ENCODE measurements at regions not wholly inside any gene's neighbourhood (a gene's known extent, or its start where the extent isn't known, plus 50 kb on each side); places are given as distances from the start of the nearest gene placed in this dataset.
"Not testable (repeated sequence)": the region's sequence is repeated elsewhere in the genome, so short reads cannot be mapped to it uniquely, and the experiment has no call there.

- H3K27me3 ChIP-seq (ENCODE audit: control insufficient read depth, insufficient read depth, low read length): peaks cover 58% of the 10 kb centered on the region
- H3K9ac ChIP-seq (ENCODE audit: low read depth, low read length): no peak overlapping the region
- H3K4me2 ChIP-seq (ENCODE audit: low read length): no peak overlapping the region
- no peaks in the 10 kb centered on the region for H3K36me3 ChIP-seq (ENCODE audit: insufficient read depth, low read length)
- no peaks in the 10 kb centered on the region for H3K4me1 ChIP-seq (ENCODE audit: control insufficient read depth, insufficient read depth, low read length)
- H3K4me3 ChIP-seq (ENCODE audit: low read length): no peak overlapping the region
- H3K9me3 ChIP-seq (replicated peaks; ENCODE audit: low read length): no peaks in the 10 kb centered on the region
These were observed 469.0 kb upstream of the CDH4 start for GRCh38 chr20:60782959-60783625.

GRCh38 chr20:60785301-60785700 lies 466.8 kb upstream of the CDH4 start:
- no peak overlapping the region for H3K9ac ChIP-seq (ENCODE audit: low read depth, low read length)
- no peaks in the 10 kb centered on the region for H3K36me3 ChIP-seq (ENCODE audit: insufficient read depth, low read length)
- no peaks in the 10 kb centered on the region for H3K4me1 ChIP-seq (ENCODE audit: control insufficient read depth, insufficient read depth, low read length)
- H3K27me3 ChIP-seq (ENCODE audit: control insufficient read depth, insufficient read depth, low read length): peaks cover 61% of the 10 kb centered on the region
- H3K4me2 ChIP-seq (ENCODE audit: low read length): no peak overlapping the region
- H3K9me3 ChIP-seq (replicated peaks; ENCODE audit: low read length): no peaks in the 10 kb centered on the region
- no peak overlapping the region for H3K4me3 ChIP-seq (ENCODE audit: low read length)

- Histone ChIP-seq H3K4me1 (ENCODE audit: control insufficient read depth, insufficient read depth, low read length) (no peaks in the 10 kb centered on the region), H3K9me3 (replicated peaks; ENCODE audit: low read length) (no peaks in the 10 kb centered on the region), H3K9ac (ENCODE audit: low read depth, low read length) (no peak overlapping the region), H3K36me3 (ENCODE audit: insufficient read depth, low read length) (no peaks in the 10 kb centered on the region), H3K4me2 (ENCODE audit: low read length) (no peak overlapping the region), H3K27me3 (ENCODE audit: control insufficient read depth, insufficient read depth, low read length) (peaks cover 61% of the 10 kb centered on the region), H3K4me3 (ENCODE audit: low read length) (no peak overlapping the region)
These were observed 466.3 kb upstream of the CDH4 start for GRCh38 chr20:60785785-60786184.

- no peaks in the 10 kb centered on the region for H3K4me1 ChIP-seq (ENCODE audit: control insufficient read depth, insufficient read depth, low read length)
- H3K4me3 ChIP-seq (ENCODE audit: low read length): no peak overlapping the region
- peaks cover 66% of the 10 kb centered on the region for H3K27me3 ChIP-seq (ENCODE audit: control insufficient read depth, insufficient read depth, low read length)
- H3K9ac ChIP-seq (ENCODE audit: low read depth, low read length): no peak overlapping the region
- no peak overlapping the region for H3K4me2 ChIP-seq (ENCODE audit: low read length)
- H3K36me3 ChIP-seq (ENCODE audit: insufficient read depth, low read length): no peaks in the 10 kb centered on the region
- no peaks in the 10 kb centered on the region for H3K9me3 ChIP-seq (replicated peaks; ENCODE audit: low read length)
These were observed 465.3 kb upstream of the CDH4 start for GRCh38 chr20:60786686-60787217.

GRCh38 chr20:60787276-60787675 lies 464.8 kb upstream of the CDH4 start:
- Histone ChIP-seq H3K27me3 (ENCODE audit: control insufficient read depth, insufficient read depth, low read length) (peaks cover 66% of the 10 kb centered on the region), H3K4me3 (ENCODE audit: low read length) (no peak overlapping the region), H3K9me3 (replicated peaks; ENCODE audit: low read length) (no peaks in the 10 kb centered on the region), H3K4me2 (ENCODE audit: low read length) (no peak overlapping the region), H3K36me3 (ENCODE audit: insufficient read depth, low read length) (no peaks in the 10 kb centered on the region), H3K4me1 (ENCODE audit: control insufficient read depth, insufficient read depth, low read length) (no peaks in the 10 kb centered on the region), H3K9ac (ENCODE audit: low read depth, low read length) (no peak overlapping the region)

GRCh38 chr20:60788070-60788469 lies 464.0 kb upstream of the CDH4 start:
- Histone ChIP-seq H3K4me1 (ENCODE audit: control insufficient read depth, insufficient read depth, low read length) (no peaks in the 10 kb centered on the region), H3K36me3 (ENCODE audit: insufficient read depth, low read length) (no peaks in the 10 kb centered on the region), H3K4me3 (ENCODE audit: low read length) (no peak overlapping the region), H3K9ac (ENCODE audit: low read depth, low read length) (no peak overlapping the region), H3K9me3 (replicated peaks; ENCODE audit: low read length) (no peaks in the 10 kb centered on the region), H3K4me2 (ENCODE audit: low read length) (no peak overlapping the region), H3K27me3 (ENCODE audit: control insufficient read depth, insufficient read depth, low read length) (peaks cover 62% of the 10 kb centered on the region)

- peaks cover 56% of the 10 kb centered on the region for H3K27me3 ChIP-seq (ENCODE audit: control insufficient read depth, insufficient read depth, low read length)
- no peaks in the 10 kb centered on the region for H3K9me3 ChIP-seq (replicated peaks; ENCODE audit: low read length)
- no peak overlapping the region for H3K4me2 ChIP-seq (ENCODE audit: low read length)
- H3K4me3 ChIP-seq (ENCODE audit: low read length): no peak overlapping the region
- no peaks in the 10 kb centered on the region for H3K36me3 ChIP-seq (ENCODE audit: insufficient read depth, low read length)
- no peaks in the 10 kb centered on the region for H3K4me1 ChIP-seq (ENCODE audit: control insufficient read depth, insufficient read depth, low read length)
- no peak overlapping the region for H3K9ac ChIP-seq (ENCODE audit: low read depth, low read length)
These were observed 462.7 kb upstream of the CDH4 start for GRCh38 chr20:60789399-60789798.

- peaks cover 49% of the 10 kb centered on the region for H3K27me3 ChIP-seq (ENCODE audit: control insufficient read depth, insufficient read depth, low read length)
- H3K4me2 ChIP-seq (ENCODE audit: low read length); H3K4me1 ChIP-seq (ENCODE audit: control insufficient read depth, insufficient read depth, low read length); H3K9me3 ChIP-seq (replicated peaks; ENCODE audit: low read length); H3K36me3 ChIP-seq (ENCODE audit: insufficient read depth, low read length); H3K9ac ChIP-seq (ENCODE audit: low read depth, low read length); H3K4me3 ChIP-seq (ENCODE audit: low read length): not testable (repeated sequence)
These were observed 461.7 kb upstream of the CDH4 start for GRCh38 chr20:60790339-60790738.

GRCh38 chr20:60791823-60792222 lies 460.2 kb upstream of the CDH4 start:
- no peaks in the 10 kb centered on the region for H3K9me3 ChIP-seq (replicated peaks; ENCODE audit: low read length)
- no peak overlapping the region for H3K4me2 ChIP-seq (ENCODE audit: low read length)
- no peaks in the 10 kb centered on the region for H3K36me3 ChIP-seq (ENCODE audit: insufficient read depth, low read length)
- H3K27me3 ChIP-seq (ENCODE audit: control insufficient read depth, insufficient read depth, low read length): peaks cover 45% of the 10 kb centered on the region
- H3K4me1 ChIP-seq (ENCODE audit: control insufficient read depth, insufficient read depth, low read length): no peaks in the 10 kb centered on the region
- H3K4me3 ChIP-seq (ENCODE audit: low read length): no peak overlapping the region
- no peak overlapping the region for H3K9ac ChIP-seq (ENCODE audit: low read depth, low read length)

- Histone ChIP-seq H3K4me3 (ENCODE audit: low read length) (no peak overlapping the region), H3K9ac (ENCODE audit: low read depth, low read length) (no peak overlapping the region), H3K9me3 (replicated peaks; ENCODE audit: low read length) (no peaks in the 10 kb centered on the region), H3K36me3 (ENCODE audit: insufficient read depth, low read length) (no peaks in the 10 kb centered on the region), H3K4me1 (ENCODE audit: control insufficient read depth, insufficient read depth, low read length) (no peaks in the 10 kb centered on the region), H3K27me3 (ENCODE audit: control insufficient read depth, insufficient read depth, low read length) (peaks cover 47% of the 10 kb centered on the region), H3K4me2 (ENCODE audit: low read length) (no peak overlapping the region)
These were observed 459.1 kb upstream of the CDH4 start for GRCh38 chr20:60792941-60793340.

GRCh38 chr20:60794674-60795073 lies 457.4 kb upstream of the CDH4 start:
- H3K9me3 ChIP-seq (replicated peaks; ENCODE audit: low read length): no peaks in the 10 kb centered on the region
- H3K4me2 ChIP-seq (ENCODE audit: low read length): no peak overlapping the region
- no peaks in the 10 kb centered on the region for H3K36me3 ChIP-seq (ENCODE audit: insufficient read depth, low read length)
- no peak overlapping the region for H3K4me3 ChIP-seq (ENCODE audit: low read length)
- no peak overlapping the region for H3K9ac ChIP-seq (ENCODE audit: low read depth, low read length)
- no peaks in the 10 kb centered on the region for H3K4me1 ChIP-seq (ENCODE audit: control insufficient read depth, insufficient read depth, low read length)
- peaks cover 35% of the 10 kb centered on the region for H3K27me3 ChIP-seq (ENCODE audit: control insufficient read depth, insufficient read depth, low read length)

GRCh38 chr20:60795651-60796050 lies 456.4 kb upstream of the CDH4 start:
- Histone ChIP-seq H3K4me3 (ENCODE audit: low read length) (no peak overlapping the region), H3K9ac (ENCODE audit: low read depth, low read length) (no peak overlapping the region), H3K4me1 (ENCODE audit: control insufficient read depth, insufficient read depth, low read length) (no peaks in the 10 kb centered on the region), H3K27me3 (ENCODE audit: control insufficient read depth, insufficient read depth, low read length) (peaks cover 34% of the 10 kb centered on the region), H3K4me2 (ENCODE audit: low read length) (no peak overlapping the region), H3K9me3 (replicated peaks; ENCODE audit: low read length) (no peaks in the 10 kb centered on the region), H3K36me3 (ENCODE audit: insufficient read depth, low read length) (no peaks in the 10 kb centered on the region)
